RWPE1 (cell line): ENCODE measurements at regions not wholly inside any gene's neighbourhood (a gene's known extent, or its start where the extent isn't known, plus 50 kb on each side); places are given as distances from the start of the nearest gene placed in this dataset.

Experiments
- CTCF ChIA-PET: fragments of 350-600 bp; sonication (Branson Sonifier 250); formaldehyde crosslinking; extraction: SDS; loops from one replicate; lab custom pipeline; 2021; lab: Yijun Ruan, JAX
- POLR2A ChIA-PET: fragments of 400-600 bp; formaldehyde crosslinking; extraction: SDS; loops from one replicate; lab custom pipeline; 2020; ENCODE audit warnings: antibody characterized with exemption; ENCODE audit not compliant: low non-redundant PET; lab: Yijun Ruan, JAX
- DNase-seq: peaks from one replicate; pipeline ENCODE4 v3.0.0; 2012; ENCODE audit warnings: low spot score
- H3K27ac ChIP-seq: fragments of 450-650 bp; 2 replicates; pipeline ENCODE4 v1.5.1; 2017
- TF ChIP-seq, protein P1 (sequence below): fragments of 450-650 bp; conservative IDR thresholded peaks from 2 replicates; pipeline ENCODE4 v1.5.1; 2017; ENCODE audit warnings: low read depth, mild to moderate bottlenecking

DNA sequence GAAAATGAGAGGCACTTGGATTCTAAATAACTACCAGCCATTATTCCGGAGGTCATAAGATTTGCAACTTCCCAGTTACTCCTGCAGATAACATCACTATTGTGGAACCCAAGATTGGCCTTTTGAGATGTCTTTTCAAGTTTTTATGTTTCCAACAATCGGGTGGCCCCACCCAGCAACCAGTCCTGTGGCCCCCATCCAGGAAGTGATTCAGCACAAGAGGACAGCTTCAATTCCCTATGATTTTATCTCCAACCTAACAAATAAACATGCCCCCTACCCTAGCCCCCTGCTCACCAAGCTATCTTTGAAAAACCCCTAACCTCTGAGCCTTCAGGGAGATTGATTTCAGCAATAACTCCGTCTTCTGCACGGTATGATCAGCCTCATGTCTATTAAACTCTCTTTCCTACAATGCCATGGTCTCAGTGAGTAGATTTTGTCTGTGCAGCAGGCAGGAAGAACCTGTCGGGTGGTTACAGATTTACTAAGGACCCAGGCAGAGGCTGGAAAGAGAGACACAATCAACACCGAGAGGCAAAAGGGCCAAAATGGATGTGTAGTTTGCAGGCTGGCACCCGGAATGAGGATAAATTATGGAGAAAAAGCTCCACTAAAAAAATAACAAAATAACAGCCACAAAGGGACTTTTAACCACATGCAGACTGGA lies 83.9 kb upstream of the UNC5B start:
- CTCF ChIA-PET = interaction anchor here (0.6 kb wide), 1 partner anchor 1826 kb away, joined by 4 read pairs; no protein-coding TSS in a partner anchor
- DNase-seq = no peak
- POLR2A ChIA-PET = no interaction called here
- TF ChIP-seq, protein P1, sequence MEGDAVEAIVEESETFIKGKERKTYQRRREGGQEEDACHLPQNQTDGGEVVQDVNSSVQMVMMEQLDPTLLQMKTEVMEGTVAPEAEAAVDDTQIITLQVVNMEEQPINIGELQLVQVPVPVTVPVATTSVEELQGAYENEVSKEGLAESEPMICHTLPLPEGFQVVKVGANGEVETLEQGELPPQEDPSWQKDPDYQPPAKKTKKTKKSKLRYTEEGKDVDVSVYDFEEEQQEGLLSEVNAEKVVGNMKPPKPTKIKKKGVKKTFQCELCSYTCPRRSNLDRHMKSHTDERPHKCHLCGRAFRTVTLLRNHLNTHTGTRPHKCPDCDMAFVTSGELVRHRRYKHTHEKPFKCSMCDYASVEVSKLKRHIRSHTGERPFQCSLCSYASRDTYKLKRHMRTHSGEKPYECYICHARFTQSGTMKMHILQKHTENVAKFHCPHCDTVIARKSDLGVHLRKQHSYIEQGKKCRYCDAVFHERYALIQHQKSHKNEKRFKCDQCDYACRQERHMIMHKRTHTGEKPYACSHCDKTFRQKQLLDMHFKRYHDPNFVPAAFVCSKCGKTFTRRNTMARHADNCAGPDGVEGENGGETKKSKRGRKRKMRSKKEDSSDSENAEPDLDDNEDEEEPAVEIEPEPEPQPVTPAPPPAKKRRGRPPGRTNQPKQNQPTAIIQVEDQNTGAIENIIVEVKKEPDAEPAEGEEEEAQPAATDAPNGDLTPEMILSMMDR = no peak
- H3K27ac ChIP-seq = no peak overlapping the region

DNA sequence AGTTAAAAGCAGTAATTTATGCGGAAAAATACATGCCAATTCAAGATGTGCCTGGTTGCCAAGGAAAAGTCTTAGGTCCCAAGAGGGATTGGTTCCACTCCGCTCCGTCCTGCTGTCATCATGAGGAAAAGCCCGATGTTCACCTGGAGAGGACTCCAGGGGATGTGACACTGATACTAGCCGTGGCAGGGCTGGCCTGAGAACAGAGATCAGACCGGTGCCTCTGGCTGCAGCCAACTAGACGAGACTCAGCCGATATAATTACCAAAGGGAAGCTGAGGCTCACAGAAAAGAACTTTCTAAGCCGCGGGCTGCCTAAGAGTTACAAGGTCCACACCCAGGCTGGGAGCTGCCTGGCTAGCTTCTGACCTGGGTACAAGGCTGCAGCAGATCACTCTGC lies 81.3 kb upstream of the UNC5B start:
- DNase-seq = no peak
- H3K27ac ChIP-seq = no peak overlapping the region
- POLR2A ChIA-PET = no interaction called here
- TF ChIP-seq, protein P1 = no peak
- CTCF ChIA-PET = interaction anchor here (0.6 kb wide), 1 partner anchor 426 kb away, joined by 3 read pairs; no protein-coding TSS in a partner anchor

DNA sequence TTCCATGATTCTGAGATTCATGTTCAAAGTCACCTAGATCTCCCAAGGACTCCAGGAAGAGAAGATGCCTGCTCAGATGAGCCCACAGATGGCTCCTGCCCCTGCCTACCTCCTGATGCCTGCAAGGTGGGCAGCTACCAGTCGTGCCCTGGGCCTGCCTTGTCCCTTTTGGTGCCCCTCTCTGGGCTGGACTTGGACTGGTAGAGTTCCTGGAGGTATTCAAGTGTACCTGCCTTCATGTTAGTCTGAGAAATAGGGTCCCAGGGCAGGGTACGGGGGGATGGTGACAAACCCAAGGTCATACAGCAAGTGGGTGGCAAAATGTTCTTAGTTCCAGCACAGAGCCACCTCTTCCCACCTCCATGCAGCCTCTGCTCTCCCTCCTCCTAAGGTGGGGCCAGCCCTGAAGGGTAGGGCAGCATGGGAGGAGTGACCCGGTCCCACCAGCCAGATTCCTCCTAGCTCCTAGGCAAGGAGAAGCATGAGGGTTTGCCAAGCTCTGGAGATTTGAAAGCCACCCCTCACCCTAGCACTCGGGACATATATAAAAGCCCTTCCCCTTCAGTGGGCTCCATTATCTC lies 80.8 kb upstream of the UNC5B start:
- POLR2A ChIA-PET = no interaction called here
- CTCF ChIA-PET = no interaction called here
- TF ChIP-seq, protein P1 = no peak
- no peak overlapping the region for H3K27ac ChIP-seq
- no peak for DNase-seq

DNA sequence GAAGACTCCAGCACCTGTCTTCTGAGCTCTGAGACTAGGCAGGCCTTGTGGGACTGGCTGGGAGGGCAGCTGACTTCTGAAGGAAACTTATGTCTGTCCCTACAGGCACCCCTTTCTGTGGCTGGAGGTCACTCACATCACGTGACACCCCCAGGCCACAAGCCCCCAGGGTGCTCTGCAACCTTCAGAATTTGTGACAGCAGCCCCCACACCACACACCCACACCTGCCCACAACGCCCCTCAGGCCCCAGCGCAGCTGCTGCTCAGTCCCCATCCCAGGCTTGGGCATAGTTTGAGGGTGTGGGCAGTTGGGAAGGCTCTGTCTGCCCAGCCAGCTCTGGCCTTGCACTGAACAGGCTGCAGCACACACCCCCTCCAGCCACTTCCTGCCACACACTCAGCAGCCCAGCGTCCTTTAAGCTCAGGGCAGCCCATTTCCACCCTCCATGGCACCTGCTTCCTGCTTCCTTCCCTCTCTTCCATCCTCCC lies 80.0 kb upstream of the UNC5B start:
- no peak for DNase-seq
- TF ChIP-seq, protein P1 = no peak
- ChIA-PET POLR2A (no interaction called here), CTCF (no interaction called here)
- no peak overlapping the region for H3K27ac ChIP-seq

DNA sequence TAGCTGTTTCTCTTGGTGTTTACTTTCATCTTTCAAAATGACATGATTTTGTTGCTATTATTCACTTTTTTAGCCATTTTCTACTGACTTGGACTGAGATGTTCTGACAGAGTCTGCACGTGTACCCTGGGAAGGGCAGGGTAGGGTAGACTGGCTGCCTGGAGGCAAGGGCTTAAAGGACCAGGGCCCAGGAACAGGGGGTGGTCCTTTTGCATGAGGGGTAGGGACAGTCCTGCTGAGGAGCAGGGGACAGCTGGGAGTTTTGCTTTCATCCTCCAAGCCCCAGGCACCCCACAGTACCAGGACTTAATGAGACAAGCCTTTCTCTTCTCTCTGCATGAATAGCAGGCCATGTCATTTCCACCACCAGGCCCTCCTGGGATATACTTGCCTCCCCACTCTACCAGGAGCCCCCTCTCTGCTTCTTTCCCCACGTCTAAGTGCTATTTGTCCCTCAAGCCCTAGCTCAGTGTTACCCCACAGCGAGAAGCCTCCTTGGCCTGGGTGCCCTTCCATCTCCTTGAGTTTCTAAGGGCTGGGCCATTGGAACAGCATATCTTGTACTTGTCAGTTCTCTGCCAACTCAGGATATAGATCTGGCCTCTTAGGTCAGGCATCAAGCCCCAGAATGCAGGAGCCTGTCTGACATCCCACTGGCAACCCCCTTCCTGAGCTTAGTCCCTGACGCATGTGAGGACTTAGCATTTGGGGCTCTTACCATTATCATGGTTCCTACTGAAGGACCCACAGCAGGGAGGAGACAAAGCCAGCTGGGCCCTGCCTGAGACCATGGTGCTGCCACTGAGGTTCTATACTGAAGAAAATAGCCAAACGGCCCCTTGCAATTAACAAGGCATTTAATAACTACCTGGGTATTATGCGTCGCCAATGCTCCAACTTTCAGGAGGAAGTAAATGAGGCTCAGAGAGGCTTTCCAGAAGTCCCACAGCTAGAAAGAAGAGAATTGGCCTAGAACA lies 78.4 kb upstream of the UNC5B start:
- ChIA-PET CTCF (interaction anchor here (0.6 to 0.9 kb wide), 3 partner anchors 136 to 231 kb away, joined by 3 read pairs; no protein-coding TSS in a partner anchor), POLR2A (no interaction called here)
- DNase-seq = no peak
- no peak overlapping the region for H3K27ac ChIP-seq
- TF ChIP-seq, protein P1 = no peak

DNA sequence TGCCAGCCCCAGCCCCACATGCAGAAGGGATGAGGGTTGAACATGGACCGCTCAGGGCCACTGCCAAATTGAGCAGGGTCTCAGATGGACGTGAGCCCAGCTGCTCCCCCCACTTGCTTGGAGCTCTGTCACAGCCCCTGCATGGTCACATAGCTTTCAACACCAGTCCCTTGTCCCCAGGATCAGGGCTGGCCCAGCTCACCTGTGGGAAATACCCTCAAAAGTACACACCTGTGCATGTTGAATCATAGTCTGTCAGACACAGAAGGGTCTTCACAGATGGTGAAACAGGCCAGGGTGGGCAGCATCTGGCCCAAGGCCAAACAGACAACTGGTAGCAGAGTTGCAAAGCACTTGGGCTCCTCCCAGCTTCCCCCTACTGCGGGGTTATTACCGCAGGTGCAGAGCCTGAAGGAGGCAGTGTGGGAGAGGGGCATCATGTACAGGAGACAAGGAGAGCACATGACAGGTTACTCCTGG lies 77.6 kb upstream of the UNC5B start:
- TF ChIP-seq, protein P1 = no peak
- no peak for DNase-seq
- no peak overlapping the region for H3K27ac ChIP-seq
- ChIA-PET CTCF (interaction anchor here (0.8 kb wide), 1 partner anchor 231 kb away, joined by 3 read pairs; no protein-coding TSS in a partner anchor), POLR2A (no interaction called here)
